ENCODE measurements at regions not wholly inside any gene's neighbourhood (a gene's known extent, or its start where the extent isn't known, plus 50 kb on each side); places are given as distances from the start of the nearest gene placed in this dataset.

DNA sequence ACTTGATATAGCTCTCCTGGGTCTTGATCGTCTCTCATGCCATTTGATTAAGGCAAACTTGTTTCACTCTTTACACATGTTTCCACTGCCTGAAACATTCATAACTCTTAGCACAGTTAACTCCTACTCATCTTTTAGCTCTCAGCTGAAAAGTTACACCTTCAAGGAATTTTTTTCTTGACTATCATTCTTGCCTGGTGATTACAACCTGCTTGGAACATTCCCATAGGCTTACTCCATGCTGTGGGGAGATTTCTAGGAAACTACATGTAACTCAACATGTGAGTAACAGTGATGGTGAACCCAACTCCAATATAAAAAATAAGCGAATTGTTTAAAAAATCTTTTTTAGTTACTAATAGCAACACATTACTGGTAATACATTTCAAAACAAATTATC is 224.1 kb upstream of the MPDZ start:
- no peak for TF ChIP-seq EZH2 (IDR thresholded peaks at IDR 0.05; ENCODE audit: borderline replicate concordance, low read length)
- TF ChIP-seq, protein P1, sequence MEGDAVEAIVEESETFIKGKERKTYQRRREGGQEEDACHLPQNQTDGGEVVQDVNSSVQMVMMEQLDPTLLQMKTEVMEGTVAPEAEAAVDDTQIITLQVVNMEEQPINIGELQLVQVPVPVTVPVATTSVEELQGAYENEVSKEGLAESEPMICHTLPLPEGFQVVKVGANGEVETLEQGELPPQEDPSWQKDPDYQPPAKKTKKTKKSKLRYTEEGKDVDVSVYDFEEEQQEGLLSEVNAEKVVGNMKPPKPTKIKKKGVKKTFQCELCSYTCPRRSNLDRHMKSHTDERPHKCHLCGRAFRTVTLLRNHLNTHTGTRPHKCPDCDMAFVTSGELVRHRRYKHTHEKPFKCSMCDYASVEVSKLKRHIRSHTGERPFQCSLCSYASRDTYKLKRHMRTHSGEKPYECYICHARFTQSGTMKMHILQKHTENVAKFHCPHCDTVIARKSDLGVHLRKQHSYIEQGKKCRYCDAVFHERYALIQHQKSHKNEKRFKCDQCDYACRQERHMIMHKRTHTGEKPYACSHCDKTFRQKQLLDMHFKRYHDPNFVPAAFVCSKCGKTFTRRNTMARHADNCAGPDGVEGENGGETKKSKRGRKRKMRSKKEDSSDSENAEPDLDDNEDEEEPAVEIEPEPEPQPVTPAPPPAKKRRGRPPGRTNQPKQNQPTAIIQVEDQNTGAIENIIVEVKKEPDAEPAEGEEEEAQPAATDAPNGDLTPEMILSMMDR (IDR thresholded peaks at IDR 0.05; ENCODE audit: low read length), result no peak
